ENCODE measurements at regions not wholly inside any gene's neighbourhood (a gene's known extent, or its start where the extent isn't known, plus 50 kb on each side); places are given as distances from the start of the nearest gene placed in this dataset.

DNA sequence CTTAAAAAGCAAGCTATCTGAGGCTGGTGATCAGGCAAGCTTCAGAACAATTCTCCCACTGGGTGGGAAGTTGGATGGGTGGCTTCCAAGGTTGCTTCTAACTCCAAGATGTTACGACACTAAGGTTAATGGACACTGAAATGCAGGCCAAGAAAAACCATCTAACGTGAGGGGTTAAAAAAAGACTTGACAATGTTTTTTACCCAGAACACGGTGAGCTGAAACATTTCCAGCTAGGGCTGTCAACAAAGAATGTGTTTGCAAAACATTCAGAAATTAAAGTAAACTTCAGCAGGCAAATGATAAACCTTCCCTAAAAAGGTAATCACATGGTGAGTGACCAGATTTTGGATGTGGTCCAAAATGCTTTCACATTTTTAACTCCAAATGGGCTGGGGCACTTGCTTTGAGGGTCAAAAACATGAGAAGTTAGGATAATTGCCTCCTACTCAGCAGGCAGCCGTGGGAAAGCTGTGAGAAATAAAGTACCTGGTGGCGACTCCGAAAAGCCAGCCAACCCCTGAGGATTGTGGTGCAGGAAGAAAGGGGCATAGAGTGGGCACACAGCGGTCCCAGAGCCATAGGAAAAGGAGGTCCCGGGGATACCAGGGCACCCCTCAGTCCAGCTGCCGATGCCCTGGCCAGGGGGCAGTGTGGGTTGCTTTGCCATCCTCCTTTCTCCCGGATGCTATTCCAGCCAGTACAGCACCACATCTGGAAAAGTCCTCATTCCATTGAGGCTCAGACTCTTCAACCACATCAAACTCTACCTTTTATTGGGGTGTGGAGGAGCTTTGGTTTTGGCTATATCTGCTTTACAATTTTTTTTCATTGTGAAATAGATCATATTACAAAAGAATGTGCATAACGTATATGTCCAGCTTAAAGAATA is 90.0 kb upstream of the ATL2 start:
- TF ChIP-seq, protein P1, sequence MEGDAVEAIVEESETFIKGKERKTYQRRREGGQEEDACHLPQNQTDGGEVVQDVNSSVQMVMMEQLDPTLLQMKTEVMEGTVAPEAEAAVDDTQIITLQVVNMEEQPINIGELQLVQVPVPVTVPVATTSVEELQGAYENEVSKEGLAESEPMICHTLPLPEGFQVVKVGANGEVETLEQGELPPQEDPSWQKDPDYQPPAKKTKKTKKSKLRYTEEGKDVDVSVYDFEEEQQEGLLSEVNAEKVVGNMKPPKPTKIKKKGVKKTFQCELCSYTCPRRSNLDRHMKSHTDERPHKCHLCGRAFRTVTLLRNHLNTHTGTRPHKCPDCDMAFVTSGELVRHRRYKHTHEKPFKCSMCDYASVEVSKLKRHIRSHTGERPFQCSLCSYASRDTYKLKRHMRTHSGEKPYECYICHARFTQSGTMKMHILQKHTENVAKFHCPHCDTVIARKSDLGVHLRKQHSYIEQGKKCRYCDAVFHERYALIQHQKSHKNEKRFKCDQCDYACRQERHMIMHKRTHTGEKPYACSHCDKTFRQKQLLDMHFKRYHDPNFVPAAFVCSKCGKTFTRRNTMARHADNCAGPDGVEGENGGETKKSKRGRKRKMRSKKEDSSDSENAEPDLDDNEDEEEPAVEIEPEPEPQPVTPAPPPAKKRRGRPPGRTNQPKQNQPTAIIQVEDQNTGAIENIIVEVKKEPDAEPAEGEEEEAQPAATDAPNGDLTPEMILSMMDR (conservative IDR thresholded peaks at IDR 0.05; ENCODE audit: low read depth) = no peak
- CTCF ChIA-PET = interaction anchor here (1.0 to 1.6 kb wide), 3 partner anchors 11 to 109 kb away, joined by 3 to 4 read pairs (median 4); no protein-coding TSS in a partner anchor
- no peak for DNase-seq (ENCODE audit: low spot score)
- POLR2A ChIA-PET (ENCODE audit: low non-redundant PET) = no interaction called here
- H3K27ac ChIP-seq = peak overlapping the region; percentile 52; the same call in 1 of the 2 replicates

DNA sequence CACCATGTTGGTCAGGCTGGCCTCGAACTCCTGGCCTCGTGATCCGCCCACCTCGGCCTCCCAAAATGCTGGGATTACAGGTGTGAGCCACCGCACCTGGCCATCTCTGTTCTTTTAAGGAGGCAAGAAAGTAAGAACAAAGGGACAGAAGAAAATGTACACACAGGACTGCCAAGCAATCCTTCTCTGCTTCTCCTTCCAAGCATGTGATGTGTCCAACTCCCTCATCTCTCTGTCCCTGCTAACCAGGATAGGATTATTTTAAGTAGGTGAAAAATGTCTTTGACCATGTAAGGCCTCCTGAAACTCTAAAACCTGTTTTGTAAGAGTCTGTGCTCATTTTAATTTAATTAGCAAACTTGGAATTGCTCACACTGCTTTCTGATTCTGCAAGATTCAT is 89.3 kb upstream of the ATL2 start:
- H3K27ac ChIP-seq = peak overlapping the region; percentile 11; the same call in 1 of the 2 replicates
- POLR2A ChIA-PET (ENCODE audit: low non-redundant PET) = no interaction called here

DNA sequence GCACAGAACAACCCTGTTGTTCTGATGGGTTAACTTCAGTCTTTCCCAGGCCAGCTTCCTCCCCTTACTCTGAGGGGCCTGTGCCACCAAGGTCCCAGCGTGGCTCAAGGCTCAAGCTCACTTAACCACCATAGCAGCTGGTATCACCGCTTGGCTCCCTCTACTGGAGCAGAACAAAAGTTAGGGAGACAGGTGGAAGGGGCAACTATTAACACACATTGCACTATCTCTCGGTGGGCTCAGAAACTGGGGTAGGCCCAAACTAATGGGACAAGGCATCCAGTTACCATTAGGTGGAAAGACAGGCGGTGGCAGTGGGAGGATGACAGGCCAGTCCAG is 88.7 kb upstream of the ATL2 start:
- CTCF ChIA-PET = interaction anchor here (0.7 to 1.4 kb wide), 7 partner anchors 11 to 168 kb away, joined by 3 to 17 read pairs (median 6); partner anchors contain the start of gene ATL2
- H3K27ac ChIP-seq = no peak overlapping the region
- POLR2A ChIA-PET (ENCODE audit: low non-redundant PET) = interaction anchor here (0.7 kb wide), 1 partner anchor 90 kb away, joined by 3 read pairs; no protein-coding TSS in a partner anchor
- TF ChIP-seq, protein P1 (conservative IDR thresholded peaks at IDR 0.05; ENCODE audit: low read depth) = no peak
- peak; percentile 57 for DNase-seq (ENCODE audit: low spot score)

More for the DNA sequence above, 89.3 kb upstream of the ATL2 start:
- DNase-seq (ENCODE audit: low spot score) = no peak
- TF ChIP-seq, protein P1 (conservative IDR thresholded peaks at IDR 0.05; ENCODE audit: low read depth) = no peak
- CTCF ChIA-PET = interaction anchor here (0.7 to 1.4 kb wide), 2 partner anchors 69 to 148 kb away, joined by 5 to 6 read pairs; no protein-coding TSS in a partner anchor

DNA sequence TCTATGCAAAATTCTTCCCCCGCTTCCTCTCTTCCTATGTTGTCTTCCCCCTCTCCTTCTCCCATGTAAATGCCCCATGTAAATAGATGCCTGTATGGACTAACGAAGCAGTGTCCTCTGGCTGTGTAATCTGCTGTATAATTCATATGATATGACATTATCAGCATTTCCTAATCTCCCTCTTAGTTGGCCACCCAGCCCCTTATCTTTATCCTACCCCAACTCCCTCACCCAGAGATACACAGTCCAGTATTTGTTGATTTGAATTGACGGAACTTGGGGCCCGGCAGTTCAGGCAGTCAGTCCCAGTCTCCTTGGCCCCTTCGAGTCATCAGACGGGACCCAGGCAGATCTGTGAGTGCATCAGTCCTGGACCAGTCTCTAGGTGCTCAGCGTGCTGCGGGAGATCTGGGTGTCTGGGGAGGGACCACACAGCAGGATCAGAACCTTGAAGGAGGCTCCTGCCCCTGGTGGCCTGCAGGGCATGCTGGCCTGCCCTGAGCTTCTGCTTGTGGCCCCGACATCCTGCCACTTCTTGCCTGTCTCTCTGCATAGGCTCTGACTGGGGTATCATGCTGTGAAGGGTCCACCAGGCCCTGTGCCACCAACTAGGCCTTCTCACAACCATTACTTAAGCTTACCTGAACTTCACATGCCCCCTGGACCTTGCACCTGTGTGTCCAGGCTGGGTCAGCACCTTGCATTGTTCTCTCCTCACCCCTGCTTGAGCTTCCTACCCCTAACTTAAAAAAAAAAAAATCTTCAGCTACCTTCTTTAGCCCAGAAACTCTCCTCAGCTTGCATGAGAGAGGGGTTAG is 88.1 kb upstream of the ATL2 start:
- no peak overlapping the region for H3K27ac ChIP-seq
- DNase-seq (ENCODE audit: low spot score) = no peak
- POLR2A ChIA-PET (ENCODE audit: low non-redundant PET) = interaction anchor here (0.7 kb wide), 1 partner anchor 89 kb away, joined by 3 read pairs; no protein-coding TSS in a partner anchor
- CTCF ChIA-PET = interaction anchor here (0.7 to 1.4 kb wide), 7 partner anchors 11 to 167 kb away, joined by 3 to 17 read pairs (median 6); partner anchors contain the start of gene ATL2
- TF ChIP-seq, protein P1 (conservative IDR thresholded peaks at IDR 0.05; ENCODE audit: low read depth) = no peak

DNA sequence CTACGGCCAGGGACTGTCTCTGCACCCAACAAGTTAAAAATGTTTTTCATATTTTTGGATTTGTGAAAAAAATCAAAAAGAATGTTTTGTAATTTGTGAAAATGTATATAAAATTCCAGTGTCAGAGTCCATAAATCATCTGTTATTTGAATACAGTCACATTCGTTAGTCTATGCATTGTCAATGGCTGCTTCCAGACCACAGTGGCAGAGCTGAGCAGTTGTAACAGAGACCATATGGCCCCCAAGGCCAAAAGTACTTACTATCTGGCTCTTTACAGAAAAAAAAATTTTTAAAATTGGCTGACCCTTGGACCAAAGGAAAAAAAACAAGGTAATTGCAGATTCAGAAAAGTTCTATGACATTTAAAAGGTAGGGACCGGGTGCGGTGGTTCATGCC is 86.7 kb upstream of the ATL2 start:
- ChIA-PET CTCF (interaction anchor here (0.7 kb wide), 1 partner anchor 13 kb away, joined by 7 read pairs; no protein-coding TSS in a partner anchor), POLR2A (ENCODE audit: low non-redundant PET) (no interaction called here)
- H3K27ac ChIP-seq = no peak overlapping the region
- TF ChIP-seq, protein P1 (conservative IDR thresholded peaks at IDR 0.05; ENCODE audit: low read depth) = no peak
- no peak for DNase-seq (ENCODE audit: low spot score)

DNA sequence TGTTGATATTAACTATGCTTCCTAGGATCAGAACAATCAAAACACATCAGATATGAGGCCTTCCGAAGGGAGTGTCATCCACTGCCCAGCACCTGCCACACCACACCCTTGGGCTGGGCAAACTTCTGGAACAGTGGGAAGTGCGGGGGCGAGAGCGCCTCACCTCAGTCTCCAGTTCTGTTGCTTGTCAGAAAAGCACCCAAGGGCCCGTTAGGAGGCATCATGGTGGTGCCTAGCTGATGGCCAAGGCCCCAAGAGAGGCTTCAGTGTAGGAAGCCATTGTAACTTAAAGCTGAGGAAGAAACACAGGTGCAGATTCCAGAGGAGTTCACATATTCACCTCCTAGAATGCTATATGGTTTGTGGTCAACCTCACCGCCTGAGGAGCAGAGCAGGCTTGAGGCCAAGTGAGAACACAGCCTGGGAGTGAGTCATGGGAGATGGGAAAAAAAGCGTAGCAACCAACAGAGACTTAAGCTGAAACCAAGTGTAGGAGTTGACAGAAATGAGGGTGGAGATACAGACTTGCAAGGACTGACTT is 85.1 kb upstream of the ATL2 start:
- TF ChIP-seq, protein P1 (conservative IDR thresholded peaks at IDR 0.05; ENCODE audit: low read depth) = no peak
- peak; percentile 92 for DNase-seq (ENCODE audit: low spot score)
- H3K27ac ChIP-seq = peak overlapping the region; percentile 87
- ChIA-PET POLR2A (ENCODE audit: low non-redundant PET) (no interaction called here), CTCF (interaction anchor here (0.6 to 1.0 kb wide), 3 partner anchors 46 to 257 kb away, joined by 4 to 6 read pairs (median 4); partner anchors contain the start of gene ATL2)

All from RWPE1 (cell line).